Thymus (tissue), 11 donors: ENCODE measurements at regions not wholly inside any gene's neighbourhood (a gene's known extent, or its start where the extent isn't known, plus 50 kb on each side); places are given as distances from the start of the nearest gene placed in this dataset.

Experiments used
- DNase-seq, 9 donors: peaks; one replicate each; pipeline ENCODE4 v3.0.0-alpha.2; 2013; ENCODE audit warnings: low spot score in 9 of 9, low read depth in 6 of 9, missing footprints in 1 of 9
- H3K27ac ChIP-seq, 2 donors: one replicate each; pipeline ENCODE4 v1.5.1; 2013; ENCODE audit warnings: control low read depth in 1 of 2, low read depth in 1 of 2, low read length in 1 of 2, mild to moderate bottlenecking in 1 of 2, moderate library complexity in 1 of 2
- H3K27me3 ChIP-seq, 2 donors: one replicate each; pipeline ENCODE4 v1.5.1; 2013; ENCODE audit warnings: low read length in 1 of 2; ENCODE audit not compliant: control insufficient read depth in 2 of 2, insufficient read depth in 1 of 2
- H3K36me3 ChIP-seq, 2 donors: one replicate each; pipeline ENCODE4 v1.5.1; 2013; ENCODE audit warnings: low read length in 1 of 2, mild to moderate bottlenecking in 1 of 2, moderate library complexity in 1 of 2; ENCODE audit not compliant: control insufficient read depth in 2 of 2, insufficient read depth in 2 of 2
- H3K4me1 ChIP-seq, 2 donors: one replicate each; pipeline ENCODE4 v1.5.1; 2013; ENCODE audit warnings: low read length in 2 of 2; ENCODE audit not compliant: control insufficient read depth in 2 of 2, insufficient read depth in 2 of 2
- H3K4me3 ChIP-seq, 2 donors: one replicate each; pipeline ENCODE4 v1.5.1; 2013; ENCODE audit warnings: low read length in 2 of 2, control low read depth in 1 of 2, mild to moderate bottlenecking in 1 of 2
- H3K9me3 ChIP-seq, 2 donors: one replicate each; pipeline ENCODE4 v1.5.1; 2013; ENCODE audit warnings: low read length in 1 of 2, mild to moderate bottlenecking in 1 of 2; ENCODE audit not compliant: control insufficient read depth in 2 of 2, insufficient read depth in 1 of 2
- WGBS: extraction: QIAGEN DNeasy Blood & Tissue Kit; methylation state at CpG from one replicate; pipeline ENCODE4 v1.1.7; 2013; 5-methylcytosine and 5-hydroxymethylcytosine counted together
- donor health status: healthy.

GRCh38 chr15:31752065-31752762 lies 278.1 kb upstream of the CHRNA7 start:
- WGBS: 81% methylated on average over 2 of the region's 2 CpGs
- no peaks in the 10 kb centered on the region for H3K9me3 ChIP-seq
- H3K27me3 ChIP-seq: no peaks in the 10 kb centered on the region
- DNase-seq: no peak
- no peaks in the 10 kb centered on the region for H3K4me1 ChIP-seq
- no peaks in the 10 kb centered on the region for H3K36me3 ChIP-seq
- H3K4me3 ChIP-seq: no peak overlapping the region
- no peak overlapping the region for H3K27ac ChIP-seq

- Histone ChIP-seq H3K36me3 (no peaks in the 10 kb centered on the region), H3K4me3 (no peak overlapping the region), H3K9me3 (no peaks in the 10 kb centered on the region), H3K27me3 (no peaks in the 10 kb centered on the region), H3K4me1 (no peaks in the 10 kb centered on the region), H3K27ac (no peak overlapping the region)
- 90% methylated on average over 3 of the region's 3 CpGs for WGBS
- DNase-seq: no peak
These were observed 277.4 kb upstream of the CHRNA7 start for GRCh38 chr15:31752905-31753304.

- no peaks in the 10 kb centered on the region for H3K4me1 ChIP-seq
- DNase-seq: no peak
- H3K4me3 ChIP-seq: no peak overlapping the region
- H3K27me3 ChIP-seq: no peaks in the 10 kb centered on the region
- H3K9me3 ChIP-seq: no peaks in the 10 kb centered on the region
- no peak overlapping the region for H3K27ac ChIP-seq
- H3K36me3 ChIP-seq: no peaks in the 10 kb centered on the region
- 59% methylated on average over 5 of the region's 5 CpGs for WGBS
These were observed 272.2 kb upstream of the CHRNA7 start for GRCh38 chr15:31758126-31758525.

GRCh38 chr15:31768055-31768454 lies 262.3 kb upstream of the CHRNA7 start:
- Histone ChIP-seq H3K4me3 (no peak overlapping the region), H3K27me3 (no peaks in the 10 kb centered on the region), H3K4me1 (no peaks in the 10 kb centered on the region), H3K27ac (no peak overlapping the region), H3K36me3 (no peaks in the 10 kb centered on the region), H3K9me3 (no peaks in the 10 kb centered on the region)
- 98% methylated on average over 13 of the region's 13 CpGs for WGBS
- DNase-seq: no peak

GRCh38 chr15:31774045-31774444 lies 256.3 kb upstream of the CHRNA7 start:
- H3K27me3 ChIP-seq: no peaks in the 10 kb centered on the region
- H3K36me3 ChIP-seq: no peaks in the 10 kb centered on the region
- 79% methylated on average over 5 of the region's 5 CpGs for WGBS
- H3K4me3 ChIP-seq: no peak overlapping the region
- no peaks in the 10 kb centered on the region for H3K9me3 ChIP-seq
- H3K27ac ChIP-seq: no peak overlapping the region
- DNase-seq: no peak
- H3K4me1 ChIP-seq: no peaks in the 10 kb centered on the region

- H3K4me1 ChIP-seq: no peaks in the 10 kb centered on the region
- no peaks in the 10 kb centered on the region for H3K36me3 ChIP-seq
- 92% methylated on average over 9 of the region's 9 CpGs for WGBS
- H3K9me3 ChIP-seq: no peaks in the 10 kb centered on the region
- no peak overlapping the region for H3K4me3 ChIP-seq
- no peaks in the 10 kb centered on the region for H3K27me3 ChIP-seq
- H3K27ac ChIP-seq: no peak overlapping the region
- no peak for DNase-seq
These were observed 254.3 kb upstream of the CHRNA7 start for GRCh38 chr15:31776039-31776438.

GRCh38 chr15:31781261-31781660 lies 249.1 kb upstream of the CHRNA7 start:
- Histone ChIP-seq H3K27ac (no peak overlapping the region), H3K27me3 (no peaks in the 10 kb centered on the region), H3K4me1 (no peaks in the 10 kb centered on the region), H3K36me3 (no peaks in the 10 kb centered on the region), H3K4me3 (no peak overlapping the region), H3K9me3 (no peaks in the 10 kb centered on the region)
- no peak for DNase-seq
- 84% methylated on average over 2 of the region's 2 CpGs for WGBS

- Histone ChIP-seq H3K9me3 (no peaks in the 10 kb centered on the region), H3K27ac (no peak overlapping the region), H3K36me3 (no peaks in the 10 kb centered on the region), H3K27me3 (no peaks in the 10 kb centered on the region), H3K4me1 (no peaks in the 10 kb centered on the region), H3K4me3 (no peak overlapping the region)
- 82% methylated on average over 9 of the region's 9 CpGs for WGBS
- no peak for DNase-seq
These were observed 248.1 kb upstream of the CHRNA7 start for GRCh38 chr15:31782016-31782783.

DNA sequence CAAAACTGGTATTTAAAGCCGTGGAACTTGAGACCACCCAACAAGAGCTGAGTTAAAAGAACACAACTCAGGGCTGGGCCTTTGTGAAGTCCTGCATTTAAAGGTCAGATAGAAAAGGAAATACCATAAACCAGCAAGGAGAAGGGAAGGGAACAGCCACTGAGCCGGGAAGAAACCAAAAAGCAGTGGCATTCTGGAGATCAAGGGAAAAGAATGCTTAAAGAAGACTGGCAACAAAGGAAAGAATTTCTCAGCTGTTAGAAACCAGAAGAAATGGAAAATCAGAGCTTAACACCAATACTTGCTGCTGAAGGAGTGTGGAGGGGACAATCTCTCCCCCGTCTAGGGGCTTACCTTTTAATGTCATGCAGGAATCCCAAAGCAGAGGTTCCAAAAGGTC lies 247.4 kb upstream of the CHRNA7 start:
- Histone ChIP-seq H3K4me3 (no peak overlapping the region), H3K27ac (no peak overlapping the region), H3K27me3 (no peaks in the 10 kb centered on the region), H3K9me3 (no peaks in the 10 kb centered on the region), H3K36me3 (no peaks in the 10 kb centered on the region), H3K4me1 (no peaks in the 10 kb centered on the region)
- 76% methylated on average over 3 of the region's 3 CpGs for WGBS
- DNase-seq: no peak
